ENCODE measurements at regions not wholly inside any gene's neighbourhood (a gene's known extent, or its start where the extent isn't known, plus 50 kb on each side); places are given as distances from the start of the nearest gene placed in this dataset.

DNA sequence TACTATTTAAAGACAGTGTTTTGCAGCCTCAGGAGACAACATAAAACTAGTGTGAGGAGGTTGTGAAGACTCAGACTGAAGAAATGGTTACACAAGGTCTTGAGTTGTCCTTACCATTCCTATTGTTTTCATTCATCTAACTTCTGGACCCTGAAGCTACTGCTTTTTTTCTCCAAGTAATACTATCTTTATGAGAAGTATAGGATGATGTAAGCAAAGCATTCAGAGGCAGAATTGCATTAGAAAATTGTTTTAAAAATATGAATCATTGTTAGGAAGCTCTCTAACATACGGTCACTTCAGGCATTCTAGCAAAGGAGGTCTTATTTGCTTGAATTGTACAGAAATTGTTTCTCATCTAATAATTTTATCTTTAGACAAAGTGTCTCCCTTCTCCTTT is 357.8 kb downstream of the TLL1 start:
- no peak overlapping the region for H3K27ac Mint-ChIP-seq (ENCODE audit: unreplicated experiment)
- H3K27me3 Mint-ChIP-seq (ENCODE audit: insufficient read depth, unreplicated experiment): no peaks in the 10 kb centered on the region
- Histone ChIP-seq H3K4me1 (no peaks in the 10 kb centered on the region), H3K27me3 (replicated peaks; ENCODE audit: control insufficient read depth, insufficient read depth, low read length) (no peaks in the 10 kb centered on the region), H3K4me3 (ENCODE audit: low read depth, low read length) (no peak overlapping the region), H3K36me3 (ENCODE audit: control insufficient read depth, insufficient read depth, low read length) (no peaks in the 10 kb centered on the region), H3K9me3 (no peaks in the 10 kb centered on the region; the same call in 1 of the 2 replicates)
- H3K9me3 Mint-ChIP-seq (ENCODE audit: unreplicated experiment): no peaks in the 10 kb centered on the region
- BruUV-seq (replicated peaks): no TSS peak
- H3K4me3 Mint-ChIP-seq (ENCODE audit: unreplicated experiment): no peak overlapping the region
- intact Hi-C loops (cut with micrococcal nuclease; ENCODE audit: unreplicated experiment): no loop called here
- no peak for TF ChIP-seq CTCF (IDR thresholded peaks at IDR 0.05; ENCODE audit: insufficient read depth in 1 of 2, low read depth in 1 of 2, low read length in 1 of 2, severe bottlenecking in 1 of 2, unreplicated experiment in 1 of 2)
- no peaks in the 10 kb centered on the region for H3K4me1 Mint-ChIP-seq (ENCODE audit: low read depth, unreplicated experiment)
- POLR2A ChIA-PET: no interaction called here
- DNase-seq: no peak
- CTCF ChIA-PET: no interaction called here
- no peaks in the 10 kb centered on the region for H3K36me3 Mint-ChIP-seq (ENCODE audit: insufficient read depth, unreplicated experiment)

DNA sequence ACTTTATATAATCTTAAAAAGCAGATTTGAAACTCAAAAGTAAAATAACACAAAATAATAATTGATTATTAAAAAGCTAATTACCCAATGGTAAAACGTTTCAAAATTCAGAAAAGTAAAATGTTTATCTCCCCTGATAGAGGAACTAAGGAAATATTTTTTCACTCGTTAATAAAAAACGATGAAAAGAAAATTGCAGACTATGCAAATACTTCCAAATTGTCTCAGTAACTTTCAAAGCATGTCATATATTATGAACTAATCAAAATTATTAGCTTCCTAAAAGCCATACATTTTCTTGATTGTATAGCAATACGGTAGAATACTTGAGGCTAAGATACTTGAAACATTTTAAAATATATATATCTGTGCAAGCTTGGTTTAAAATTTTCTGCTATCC is 366.3 kb downstream of the TLL1 start:
- intact Hi-C loops (cut with micrococcal nuclease; ENCODE audit: unreplicated experiment): no loop called here
- no peaks in the 10 kb centered on the region for H3K9me3 Mint-ChIP-seq (ENCODE audit: unreplicated experiment)

DNA sequence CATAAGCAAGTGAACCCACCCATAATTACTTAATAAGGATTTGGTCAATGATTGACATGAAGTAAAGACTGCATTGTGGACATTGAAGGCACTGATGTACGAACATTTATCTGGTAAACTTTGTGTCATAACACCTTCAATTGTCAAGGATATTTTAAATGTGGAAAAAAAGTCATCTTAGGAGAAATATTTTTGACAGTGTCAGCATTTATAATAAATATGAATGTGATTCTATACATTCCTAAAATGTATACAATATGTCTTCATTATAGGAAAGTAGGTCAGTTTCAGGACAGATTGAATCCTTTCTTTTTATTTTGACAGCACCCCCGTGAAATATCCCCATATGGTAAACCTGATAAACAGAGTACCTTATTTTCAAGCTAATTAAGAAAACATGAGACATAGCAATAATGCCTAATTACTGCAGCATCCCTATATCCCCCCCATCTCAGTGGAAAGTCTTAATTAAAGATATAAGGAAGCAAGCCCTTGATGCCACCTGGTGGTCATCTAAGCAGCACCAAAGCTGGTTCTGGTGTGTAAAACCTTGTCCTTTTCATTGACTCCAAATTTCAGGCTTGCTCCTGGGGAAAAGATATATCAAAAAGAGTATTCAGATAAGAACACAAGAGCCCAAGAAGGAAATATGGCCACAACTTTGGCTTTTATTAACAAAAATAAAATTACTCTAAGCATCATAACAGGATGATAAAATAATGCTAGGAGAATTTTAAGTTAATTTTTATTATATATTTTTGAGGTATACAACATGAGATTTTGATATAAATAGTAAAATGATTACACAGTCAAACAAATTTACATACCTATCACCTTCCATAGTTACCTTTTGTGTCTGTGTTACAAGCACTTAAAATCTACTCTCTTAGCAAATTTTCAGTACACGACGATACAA is 379.7 kb downstream of the TLL1 start:
- POLR2A ChIA-PET: no interaction called here
- Mint-ChIP-seq H3K27ac (ENCODE audit: unreplicated experiment) (no peak overlapping the region), H3K4me3 (ENCODE audit: unreplicated experiment) (no peak overlapping the region), H3K36me3 (ENCODE audit: insufficient read depth, unreplicated experiment) (no peaks in the 10 kb centered on the region), H3K9me3 (ENCODE audit: unreplicated experiment) (no peaks in the 10 kb centered on the region), H3K27me3 (ENCODE audit: insufficient read depth, unreplicated experiment) (no peaks in the 10 kb centered on the region), H3K4me1 (ENCODE audit: low read depth, unreplicated experiment) (no peaks in the 10 kb centered on the region)
- peak; percentile 54 to 69 for TF ChIP-seq CTCF (IDR thresholded peaks at IDR 0.05; ENCODE audit: insufficient read depth in 1 of 2, low read depth in 1 of 2, low read length in 1 of 2, severe bottlenecking in 1 of 2, unreplicated experiment in 1 of 2)
- CTCF ChIA-PET: no interaction called here
- no TSS peak for BruUV-seq (replicated peaks)
- peak; percentile 30 to 32 for DNase-seq
- H3K36me3 ChIP-seq (ENCODE audit: control insufficient read depth, insufficient read depth, low read length): no peaks in the 10 kb centered on the region
- intact Hi-C loops (cut with micrococcal nuclease; ENCODE audit: unreplicated experiment): loop anchor here (1.0 to 2.0 kb wide), 4 partner anchors 86 to 760 kb away; no protein-coding TSS in a partner anchor
- no peaks in the 10 kb centered on the region for H3K4me1 ChIP-seq
- no peaks in the 10 kb centered on the region for H3K9me3 ChIP-seq
- no peak overlapping the region for H3K4me3 ChIP-seq (ENCODE audit: low read depth, low read length)
- H3K27me3 ChIP-seq (replicated peaks; ENCODE audit: control insufficient read depth, insufficient read depth, low read length): no peaks in the 10 kb centered on the region

More for the DNA sequence above, 366.3 kb downstream of the TLL1 start:
- Mint-ChIP-seq H3K4me1 (ENCODE audit: low read depth, unreplicated experiment) (no peaks in the 10 kb centered on the region), H3K27ac (ENCODE audit: unreplicated experiment) (no peak overlapping the region), H3K36me3 (ENCODE audit: insufficient read depth, unreplicated experiment) (no peaks in the 10 kb centered on the region), H3K4me3 (ENCODE audit: unreplicated experiment) (no peak overlapping the region), H3K27me3 (ENCODE audit: insufficient read depth, unreplicated experiment) (no peaks in the 10 kb centered on the region)
- TF ChIP-seq CTCF (IDR thresholded peaks at IDR 0.05; ENCODE audit: insufficient read depth in 1 of 2, low read depth in 1 of 2, low read length in 1 of 2, severe bottlenecking in 1 of 2, unreplicated experiment in 1 of 2): no peak
- H3K27me3 ChIP-seq (replicated peaks; ENCODE audit: control insufficient read depth, insufficient read depth, low read length): no peaks in the 10 kb centered on the region
- H3K9me3 ChIP-seq: peaks cover 3% of the 10 kb centered on the region; the same call in 1 of the 2 replicates
- no peaks in the 10 kb centered on the region for H3K4me1 ChIP-seq
- H3K4me3 ChIP-seq (ENCODE audit: low read depth, low read length): no peak overlapping the region
- ChIA-PET POLR2A (no interaction called here), CTCF (no interaction called here)
- no peak for DNase-seq
- H3K36me3 ChIP-seq (ENCODE audit: control insufficient read depth, insufficient read depth, low read length): no peaks in the 10 kb centered on the region
- BruUV-seq (replicated peaks): no TSS peak
